Renal cortex interstitium (tissue), 11 donors: ENCODE measurements at regions not wholly inside any gene's neighbourhood (a gene's known extent, or its start where the extent isn't known, plus 50 kb on each side); places are given as distances from the start of the nearest gene placed in this dataset.

Experiments used
- DNase-seq, 11 donors: peaks; one replicate each; pipeline ENCODE4 v3.0.0-alpha.2; 2013; ENCODE audit warnings: low read depth in 9 of 11, low spot score in 4 of 11; ENCODE audit errors: extremely low read depth in 1 of 11

DNA sequence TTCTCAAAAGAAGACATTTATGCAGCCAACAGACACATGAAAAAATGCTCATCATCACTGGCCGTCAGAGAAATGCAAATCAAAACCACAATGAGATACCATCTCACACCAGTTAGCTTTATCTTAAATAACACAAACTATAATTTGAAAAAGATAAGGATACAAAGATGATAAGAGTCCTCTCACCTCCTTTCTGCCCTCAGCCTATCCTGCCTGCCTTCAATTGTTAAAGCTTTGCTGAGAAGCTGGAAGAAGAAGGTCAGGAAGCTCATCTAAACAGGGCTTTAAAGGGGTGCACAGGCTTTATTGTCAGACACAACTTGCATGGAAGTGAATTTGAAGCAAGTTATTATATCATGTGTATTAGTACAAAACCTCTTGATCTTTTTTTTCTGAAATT is 676.3 kb upstream of the GOT2 start:
- DNase-seq, result no peak

DNA sequence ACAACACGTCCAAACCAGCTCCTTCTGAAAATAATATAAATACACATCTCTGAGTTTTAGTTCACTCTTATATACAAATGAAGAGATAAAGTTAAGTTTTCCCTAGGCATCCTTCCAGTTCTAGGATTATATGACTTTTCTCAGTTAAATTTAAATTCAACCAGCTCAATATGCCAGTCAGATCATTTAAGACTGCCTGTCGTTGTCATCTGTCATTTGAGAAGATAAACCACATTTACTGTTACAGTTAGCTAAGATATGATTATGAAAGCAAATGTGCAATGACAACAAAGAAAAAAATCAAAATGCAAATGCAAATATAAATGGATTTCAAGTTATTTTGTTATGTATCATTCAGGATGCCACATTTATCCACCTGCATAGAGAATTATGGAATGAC is 671.7 kb upstream of the GOT2 start:
- DNase-seq, result no peak

DNA sequence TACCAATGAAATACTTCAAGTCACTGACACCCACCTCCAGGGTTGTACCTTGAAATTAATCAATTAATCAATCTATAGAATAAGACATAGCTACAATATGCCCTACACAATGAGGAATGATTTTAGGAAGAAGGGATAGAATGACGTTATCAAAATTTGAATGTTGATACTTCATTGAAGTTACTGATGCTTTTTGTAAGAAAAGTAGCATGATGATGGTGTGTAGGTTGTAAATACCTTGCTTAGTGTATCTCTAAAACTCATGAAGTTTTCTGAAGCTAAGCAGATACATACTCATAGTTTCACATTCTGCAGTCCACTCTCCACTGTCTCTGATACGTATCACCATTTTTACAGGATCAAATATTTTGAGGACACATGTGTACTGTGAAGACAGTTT is 670.4 kb upstream of the GOT2 start:
- DNase-seq, result no peak

DNA sequence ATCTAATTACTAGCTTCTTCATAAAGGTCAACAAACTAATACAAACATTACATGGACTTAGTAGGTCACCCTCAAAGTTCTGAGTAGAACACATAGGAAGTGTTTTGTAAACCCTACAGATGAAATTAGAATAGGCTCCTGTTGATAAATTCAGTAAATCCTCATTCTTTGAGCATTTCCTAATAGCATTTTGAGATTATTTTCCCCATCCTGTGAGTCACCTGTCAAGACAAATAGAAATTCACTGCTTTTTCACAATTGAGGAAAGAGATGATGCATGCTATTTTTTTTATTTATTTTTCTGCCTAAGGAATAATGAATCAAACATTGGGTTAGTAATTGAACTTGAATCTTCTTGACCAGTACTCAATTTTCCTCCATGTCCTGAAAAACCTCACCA is 666.7 kb upstream of the GOT2 start:
- no peak for DNase-seq

DNA sequence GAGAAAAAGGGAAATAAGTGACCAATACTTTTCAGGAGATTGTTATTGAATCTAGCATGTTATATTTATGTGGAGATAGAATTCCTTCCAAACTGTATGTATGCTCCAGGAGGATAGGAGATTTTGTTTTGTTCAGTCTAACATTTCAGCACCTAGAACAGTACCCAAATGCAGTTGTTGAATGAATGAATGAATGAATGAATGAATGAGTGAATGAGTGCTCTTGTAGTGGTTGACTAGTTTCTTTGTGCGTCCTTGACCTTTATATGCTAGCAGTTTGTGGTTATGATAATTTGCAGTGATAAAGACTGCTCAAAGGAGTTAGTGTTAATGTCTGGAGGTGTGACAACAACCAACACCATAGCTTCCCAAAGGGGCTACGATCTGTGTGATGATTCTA is 663.5 kb upstream of the GOT2 start:
- DNase-seq, result no peak

DNA sequence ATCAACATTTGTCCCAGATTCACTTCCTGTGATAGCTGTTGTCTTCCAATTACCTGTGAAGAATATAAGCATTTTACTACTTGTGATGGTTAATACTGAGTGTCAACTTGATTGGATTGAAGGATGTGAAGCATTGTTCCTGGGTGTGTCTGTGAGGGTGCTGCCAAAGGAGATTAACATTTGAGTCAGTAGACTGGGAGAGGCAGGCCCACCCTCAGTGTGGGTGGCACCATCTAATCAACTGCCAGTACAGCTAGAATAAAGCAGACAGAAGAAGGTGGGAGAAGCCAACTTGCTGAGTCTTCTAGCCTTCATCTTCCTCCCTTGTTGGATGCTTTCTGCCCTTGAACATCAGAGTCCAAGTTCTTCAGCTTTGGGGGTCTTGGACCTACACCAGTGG is 660.4 kb upstream of the GOT2 start:
- no peak for DNase-seq

DNA sequence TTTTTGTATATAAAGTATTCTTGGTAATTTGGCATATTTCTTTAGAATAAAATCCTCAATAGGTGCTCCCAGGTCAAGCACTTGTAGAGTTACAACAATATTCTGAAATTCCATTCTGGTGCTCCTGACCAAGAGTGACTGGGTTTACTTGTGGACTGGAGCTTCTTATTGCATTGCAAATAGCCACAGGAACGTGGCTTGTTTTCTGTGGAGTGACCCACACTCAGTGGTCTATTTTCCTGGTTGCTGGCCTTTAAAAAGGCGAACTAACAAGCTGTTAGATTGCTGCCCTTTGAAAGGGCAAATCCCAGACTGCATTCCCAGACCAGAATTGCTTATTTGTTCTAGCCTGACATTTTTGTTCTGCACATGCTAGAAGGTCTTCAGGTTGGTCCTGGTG is 658.8 kb upstream of the GOT2 start:
- no peak for DNase-seq

DNA sequence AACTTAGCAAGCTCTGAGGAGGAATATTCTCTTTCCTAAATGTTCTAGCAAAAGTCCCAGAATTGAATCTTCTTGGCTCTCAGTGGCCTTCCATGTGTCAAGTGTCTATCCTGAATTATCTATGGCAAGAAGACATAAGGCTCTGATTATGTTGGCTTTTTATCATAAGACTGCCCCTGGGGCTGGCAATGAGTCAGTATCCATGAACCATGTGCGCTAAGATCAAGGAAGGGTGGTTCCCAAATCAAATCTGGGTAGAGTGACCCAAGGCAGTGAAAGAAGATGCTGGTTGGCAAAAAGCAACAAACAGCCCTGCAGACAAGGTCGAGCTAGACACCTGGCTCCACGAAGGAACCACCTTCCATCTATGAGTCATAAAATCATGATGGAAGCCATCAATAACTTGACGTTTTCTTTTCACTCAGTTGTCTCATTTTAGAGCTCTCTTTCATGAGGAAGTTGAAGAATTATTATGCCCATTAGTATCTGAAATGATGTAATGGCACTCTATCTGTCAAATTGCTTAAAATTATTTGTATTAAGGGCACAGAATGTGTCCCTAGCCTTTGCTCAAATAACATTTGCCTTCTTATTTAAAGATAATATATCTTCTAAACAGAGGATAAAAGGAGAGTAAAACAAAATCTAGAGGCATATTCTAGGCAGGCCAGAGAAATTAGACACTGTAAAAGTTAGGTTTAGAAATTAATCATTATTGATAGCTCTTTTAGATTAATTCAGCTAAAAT is 657.7 kb upstream of the GOT2 start:
- DNase-seq, result no peak

DNA sequence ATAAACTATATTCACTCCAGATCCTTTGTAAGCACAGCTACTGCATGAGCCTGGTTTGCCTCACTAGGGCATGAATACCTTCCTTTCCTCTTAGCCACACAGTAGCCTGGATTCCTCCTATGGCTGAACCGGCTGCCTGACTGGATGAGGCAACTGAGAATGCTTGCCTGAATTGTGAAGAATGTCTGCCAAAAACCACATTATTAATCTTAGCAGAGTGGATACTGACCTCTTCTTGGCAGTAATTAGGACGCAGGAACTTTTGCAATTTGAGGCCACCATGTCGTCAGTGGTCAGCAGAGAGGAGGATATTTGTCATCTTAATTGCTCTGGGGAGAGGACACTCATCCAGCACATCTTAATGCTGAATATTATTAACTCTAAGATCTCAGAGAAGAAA is 651.8 kb upstream of the GOT2 start:
- DNase-seq, result peak; percentile 15 to 56 (median 33)

DNA sequence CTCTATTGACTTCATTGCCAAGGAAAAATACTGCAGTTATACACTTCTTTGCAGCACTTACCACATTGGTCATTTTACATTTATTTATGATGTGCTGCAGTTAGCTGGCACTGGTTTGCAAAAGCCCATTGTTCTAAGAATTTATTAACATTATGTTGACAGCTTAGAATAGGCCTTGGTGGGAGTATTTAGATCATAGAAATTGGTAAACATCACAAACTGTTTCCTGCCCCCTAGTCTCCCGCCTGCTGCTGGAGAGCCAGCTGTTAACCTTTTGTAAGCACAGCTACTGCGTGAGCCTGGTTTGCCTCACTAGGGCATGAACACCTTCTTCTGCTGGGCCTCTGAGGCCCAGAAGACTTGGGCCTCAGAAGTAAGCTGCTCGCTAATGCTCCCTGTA is 651.4 kb upstream of the GOT2 start:
- peak in 4 of 11 donors; percentile 10 to 18 (median 12) for DNase-seq

DNA sequence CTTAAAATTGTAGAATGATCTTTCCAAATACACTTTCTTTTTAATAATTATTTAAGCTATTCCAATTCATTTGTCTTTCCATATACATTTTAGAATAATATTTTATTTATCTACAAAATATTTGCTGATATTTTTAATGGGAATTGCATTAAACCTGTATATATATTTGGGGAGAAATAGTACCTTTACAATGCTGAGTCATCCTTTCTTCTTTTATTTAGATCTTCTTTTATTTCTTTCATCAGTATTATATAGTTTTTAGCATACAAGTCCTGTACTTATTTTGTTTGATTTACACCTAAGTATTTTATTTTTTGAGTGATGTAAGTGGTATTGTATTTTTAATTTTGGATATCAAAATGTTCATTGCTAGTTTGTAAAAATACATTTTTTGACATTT is 639.5 kb upstream of the GOT2 start:
- no peak for DNase-seq

DNA sequence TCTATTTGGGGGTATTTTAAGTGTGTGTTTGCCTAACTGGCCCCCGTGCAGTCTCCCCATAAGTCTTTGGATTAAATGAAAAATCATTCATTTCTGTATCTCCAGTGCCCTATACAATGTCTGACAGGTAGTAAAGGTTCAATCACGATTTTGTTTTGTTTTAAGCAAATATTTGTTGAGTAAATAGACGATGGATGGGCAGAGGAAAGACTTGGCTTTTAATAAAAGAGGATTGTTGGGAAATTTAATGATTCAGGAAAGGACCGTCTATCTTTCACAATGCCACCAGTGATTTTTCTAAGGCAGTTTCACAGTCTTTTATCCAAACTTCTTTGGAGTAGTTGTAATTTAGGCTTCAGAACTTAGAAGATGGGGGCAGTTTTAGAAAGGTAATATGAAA is 636.6 kb upstream of the GOT2 start:
- no peak for DNase-seq

DNA sequence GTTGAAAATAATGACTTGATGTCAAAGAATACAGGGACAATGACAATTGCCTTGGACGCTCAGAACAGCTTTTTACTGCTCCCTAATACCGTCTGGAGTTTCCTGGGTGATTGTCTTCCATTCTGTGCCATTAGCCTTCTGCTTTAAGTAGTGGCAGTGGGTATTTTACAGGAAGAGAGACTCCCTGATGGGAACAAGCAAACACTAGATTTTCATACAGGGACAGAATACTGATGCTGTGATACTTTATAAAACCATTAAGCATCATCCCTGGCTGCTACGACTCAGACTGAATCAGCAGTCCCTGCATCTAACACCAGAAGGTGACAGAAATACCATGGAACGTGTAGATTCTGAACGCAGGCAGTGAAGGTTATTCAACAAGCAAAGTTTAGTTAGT is 635.4 kb upstream of the GOT2 start:
- DNase-seq, result no peak

DNA sequence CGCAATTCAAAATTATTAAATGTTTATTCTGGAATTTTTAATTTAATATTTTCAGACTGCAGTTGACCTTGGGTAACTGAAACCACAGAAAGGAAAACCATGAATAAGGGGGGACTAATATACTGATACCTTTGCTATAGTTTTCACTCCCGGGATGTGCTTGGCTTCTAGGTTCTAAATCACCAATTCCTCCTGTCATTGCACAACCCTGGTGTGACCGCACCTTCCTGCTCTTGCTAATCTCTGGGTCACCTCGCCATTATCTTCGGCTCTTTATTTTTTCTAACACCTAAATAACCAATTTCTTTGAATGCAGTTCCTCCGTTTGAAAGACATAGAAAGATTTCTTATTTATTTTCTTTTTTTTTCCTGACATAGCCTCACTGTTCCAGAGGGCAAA is 634.5 kb upstream of the GOT2 start:
- no peak for DNase-seq

DNA sequence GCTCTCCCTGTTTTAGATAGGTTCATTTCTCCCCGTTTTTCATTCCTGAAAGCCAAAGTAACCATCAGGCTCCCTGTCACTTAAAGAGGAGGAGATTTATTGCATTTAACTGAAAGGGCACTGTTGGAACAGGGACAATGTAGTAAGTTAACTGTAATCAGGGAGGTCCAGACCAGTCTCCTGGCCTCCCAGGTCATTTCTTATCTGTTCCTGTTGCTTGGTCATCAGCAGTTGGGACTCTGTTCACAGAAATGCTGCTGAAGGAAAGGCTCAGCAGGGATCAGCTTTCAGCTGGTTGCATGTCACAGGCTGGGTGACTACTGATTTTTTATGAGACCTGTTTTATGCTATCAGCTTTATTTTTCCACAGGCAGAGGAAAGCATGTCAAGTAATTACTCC is 622.6 kb upstream of the GOT2 start:
- peak in 1 of 11 donors; percentile 10 for DNase-seq

DNA sequence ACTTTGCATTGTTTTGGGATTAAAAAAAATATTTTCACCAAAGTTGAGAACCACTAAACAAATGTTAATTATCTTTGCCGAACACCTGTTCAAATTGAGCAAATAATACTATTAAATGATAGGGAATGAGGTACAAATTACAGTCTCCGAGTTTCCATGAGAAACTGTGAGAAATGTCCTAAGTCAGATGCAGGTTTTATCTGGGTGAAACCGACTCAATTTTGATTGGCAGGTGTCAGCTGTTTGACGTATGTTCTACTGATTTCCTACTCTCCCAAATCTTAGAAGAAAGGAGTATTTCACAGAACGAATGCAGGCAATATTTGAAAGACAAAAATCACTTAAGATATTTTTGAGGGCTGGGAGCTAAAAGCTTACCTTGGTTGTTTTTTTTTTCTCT is 622.0 kb upstream of the GOT2 start:
- no peak for DNase-seq

DNA sequence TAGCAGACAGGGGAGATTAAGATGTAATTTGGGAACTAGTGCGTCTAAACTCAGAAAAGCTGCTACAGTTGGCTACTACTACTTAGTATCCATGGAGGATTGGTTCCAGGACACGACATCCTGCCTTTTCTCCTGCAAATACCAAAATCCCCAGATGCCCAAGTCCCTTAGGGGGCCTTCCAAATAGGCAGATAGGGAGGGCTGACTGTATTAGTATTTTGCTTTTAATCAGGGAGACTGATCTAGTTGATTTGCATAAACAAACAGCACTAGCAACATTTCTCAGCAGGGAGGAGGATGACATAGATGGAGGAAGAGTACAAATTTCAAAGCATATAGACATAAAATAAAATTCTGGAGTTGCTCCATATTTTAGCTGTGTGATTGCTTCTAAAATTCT is 621.6 kb upstream of the GOT2 start:
- no peak for DNase-seq

DNA sequence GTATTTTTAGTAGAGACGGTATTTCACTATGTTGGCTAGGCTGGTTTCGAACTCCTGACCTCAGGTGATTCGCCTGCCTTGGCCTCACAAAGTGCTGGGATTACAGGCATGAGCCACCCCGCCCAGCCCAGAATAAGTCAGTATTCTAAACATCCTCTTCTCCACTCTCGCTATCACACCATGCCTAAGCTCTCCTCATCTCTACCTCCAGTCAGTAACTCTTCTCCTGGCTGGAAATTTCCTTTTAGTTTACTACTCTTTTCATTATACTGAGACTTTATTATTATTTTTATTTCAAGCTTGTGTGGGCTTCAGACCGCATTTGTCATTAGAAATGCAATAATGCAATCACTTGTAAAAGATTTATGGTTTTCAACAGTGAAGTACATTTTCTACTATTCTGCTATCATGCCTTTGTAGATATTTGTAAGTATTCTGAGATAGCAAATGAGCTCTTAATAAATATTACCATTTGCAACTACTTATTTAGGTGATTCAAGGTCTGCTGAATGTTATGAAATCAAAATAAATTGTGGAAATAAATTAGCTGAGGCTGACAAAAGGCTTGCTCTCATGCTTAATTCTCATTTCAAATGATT is 617.3 kb upstream of the GOT2 start:
- DNase-seq, result no peak

DNA sequence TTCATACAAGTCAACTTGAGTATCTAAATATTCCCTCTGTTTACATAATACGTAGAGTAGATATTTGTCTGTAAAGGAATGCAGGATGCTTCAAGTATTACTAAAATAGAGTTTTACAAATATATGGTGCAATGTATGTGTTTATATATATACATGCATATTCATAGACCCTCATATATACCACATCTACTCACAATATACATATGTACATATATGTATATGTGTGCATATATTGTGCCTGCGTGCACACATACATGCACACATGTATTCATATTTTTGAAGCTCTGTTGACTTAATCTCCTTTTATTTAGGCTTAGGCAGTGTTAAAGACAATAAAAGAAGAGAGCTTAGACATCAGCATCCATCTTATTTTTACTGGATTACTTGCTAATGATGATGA is 616.6 kb upstream of the GOT2 start:
- DNase-seq, result no peak

DNA sequence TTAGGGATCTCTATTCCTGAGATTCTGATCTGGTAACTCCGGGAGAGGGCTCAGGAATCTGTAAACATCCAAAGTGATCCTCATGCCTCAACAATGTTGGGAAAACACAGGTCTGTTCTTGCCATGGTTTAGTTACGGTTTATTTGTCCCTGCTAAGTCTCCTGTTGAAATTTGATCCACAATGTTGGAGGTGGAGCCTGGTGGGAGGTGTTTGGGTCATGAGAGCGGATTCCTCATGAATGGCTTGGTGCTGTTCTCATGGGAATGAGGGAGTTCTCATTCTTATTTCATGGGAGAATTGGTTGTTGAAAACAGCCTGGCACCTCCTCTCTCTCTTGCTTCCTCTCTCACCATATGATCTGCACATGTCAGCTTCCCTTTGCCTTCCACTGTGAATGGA is 608.6 kb upstream of the GOT2 start:
- no peak for DNase-seq

DNA sequence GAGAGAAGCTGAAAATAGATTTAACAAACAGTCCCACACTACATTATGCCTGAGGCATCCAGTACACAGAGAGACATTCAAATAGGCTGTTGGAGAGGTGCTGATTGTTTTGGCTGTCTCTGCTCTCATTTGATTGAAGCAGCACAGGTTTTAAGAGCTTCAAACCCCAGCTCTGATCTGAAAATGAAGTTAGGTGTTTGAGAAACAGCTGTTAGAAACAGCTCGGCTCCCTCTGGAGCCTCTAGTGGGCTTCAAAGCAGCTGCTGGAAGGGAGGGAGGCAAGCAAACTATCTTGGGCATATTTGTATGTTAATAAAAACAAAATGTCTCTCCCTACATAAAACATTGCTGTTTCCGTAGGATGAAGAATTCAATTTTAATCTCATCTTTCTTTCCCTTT is 607.3 kb upstream of the GOT2 start:
- DNase-seq, result peak in 2 of 11 donors; percentile 4 to 9
